ENCODE measurements at regions not wholly inside any gene's neighbourhood (a gene's known extent, or its start where the extent isn't known, plus 50 kb on each side); places are given as distances from the start of the nearest gene placed in this dataset.
"Not testable (repeated sequence)": the region's sequence is repeated elsewhere in the genome, so short reads cannot be mapped to it uniquely, and the experiment has no call there.

DNA sequence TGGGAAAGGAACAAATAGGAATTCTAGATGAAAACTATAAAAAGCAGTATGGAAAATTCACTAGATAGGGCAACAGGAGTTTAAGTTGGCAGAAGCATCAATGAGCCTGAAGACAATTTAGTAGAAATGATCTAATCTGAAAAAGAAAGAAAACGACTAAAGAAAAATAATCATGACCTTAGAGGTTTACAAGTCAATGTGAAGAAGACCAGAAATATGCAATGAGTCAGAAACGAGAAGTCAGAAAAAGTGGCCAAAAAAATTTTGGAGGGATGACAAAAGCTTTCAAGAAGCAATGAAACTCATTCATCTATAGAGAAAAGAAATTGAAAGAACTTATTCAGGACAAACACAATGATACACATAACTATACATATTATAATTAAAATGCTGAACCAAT lies 1244.0 kb downstream of the RPIA start:
- not testable (repeated sequence) for H3K4me1 Mint-ChIP-seq, H3K27me3 Mint-ChIP-seq, H3K36me3 Mint-ChIP-seq, H3K27ac Mint-ChIP-seq, DNase-seq, H3K9me3 Mint-ChIP-seq, H3K4me3 Mint-ChIP-seq

DNA sequence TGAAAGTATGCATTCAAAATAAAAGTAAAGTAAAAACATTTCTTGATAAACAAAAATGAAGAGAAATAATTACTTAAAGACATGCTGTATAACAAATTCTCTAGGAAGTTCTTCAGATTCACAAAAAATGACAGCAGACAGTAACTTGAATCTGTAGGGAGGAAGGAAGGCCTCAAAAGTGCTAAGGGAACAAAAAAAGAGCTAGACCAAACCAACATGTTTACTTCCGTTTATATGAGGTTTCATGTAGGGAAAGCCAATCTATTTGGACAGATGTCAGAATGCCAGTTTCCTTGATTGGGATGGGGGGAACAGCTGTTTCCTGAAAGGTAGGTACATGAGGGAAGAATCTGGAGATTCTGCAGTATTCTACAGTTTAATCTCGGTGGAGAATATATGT lies 1244.5 kb downstream of the RPIA start:
- DNase-seq, H3K27ac Mint-ChIP-seq, H3K9me3 Mint-ChIP-seq, H3K27me3 Mint-ChIP-seq, H3K4me3 Mint-ChIP-seq, H3K4me1 Mint-ChIP-seq, H3K36me3 Mint-ChIP-seq: not testable (repeated sequence)

DNA sequence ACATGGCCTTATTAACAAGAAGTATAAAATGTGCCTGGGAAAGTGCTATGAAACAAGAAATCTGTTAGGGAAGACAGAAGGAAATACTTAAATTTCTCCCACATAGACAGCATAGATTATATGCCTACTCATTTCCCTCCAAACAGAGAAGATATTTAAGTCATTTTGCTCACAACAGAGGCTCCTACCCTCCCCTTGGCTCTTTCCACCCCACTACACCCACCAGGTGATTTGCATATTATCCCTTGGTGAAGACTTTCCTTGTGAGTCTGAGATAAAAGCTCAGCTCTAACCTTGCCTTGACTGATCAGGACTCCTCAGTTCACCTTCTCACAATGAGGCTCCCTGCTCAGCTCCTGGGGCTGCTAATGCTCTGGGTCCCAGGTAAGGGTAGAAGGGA lies 1245.1 kb downstream of the RPIA start:
- H3K9me3 Mint-ChIP-seq, DNase-seq, H3K27me3 Mint-ChIP-seq, H3K4me3 Mint-ChIP-seq, H3K4me1 Mint-ChIP-seq, H3K36me3 Mint-ChIP-seq, H3K27ac Mint-ChIP-seq: not testable (repeated sequence)

DNA sequence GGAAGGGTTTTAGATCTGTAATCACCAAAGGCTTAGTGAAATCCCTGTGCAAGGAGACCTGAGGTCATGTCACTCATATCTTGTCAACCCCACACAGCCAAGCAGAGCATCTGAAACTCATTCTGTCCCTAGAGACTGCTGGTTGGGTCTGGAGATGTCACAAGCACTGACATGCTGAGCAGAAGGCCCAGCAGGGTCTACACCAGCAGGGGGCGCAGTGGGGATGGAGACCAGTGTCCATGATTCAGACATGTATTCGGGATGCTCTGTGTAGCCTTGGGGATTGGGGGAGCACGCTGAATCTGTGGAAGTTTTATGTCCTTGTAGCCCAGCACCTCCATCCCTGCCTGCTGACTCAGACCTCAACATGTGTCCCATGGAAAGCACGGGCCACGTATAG lies 1247.3 kb downstream of the RPIA start:
- H3K27me3 Mint-ChIP-seq, H3K36me3 Mint-ChIP-seq, H3K9me3 Mint-ChIP-seq, H3K4me1 Mint-ChIP-seq, H3K27ac Mint-ChIP-seq, DNase-seq, H3K4me3 Mint-ChIP-seq: not testable (repeated sequence)

DNA sequence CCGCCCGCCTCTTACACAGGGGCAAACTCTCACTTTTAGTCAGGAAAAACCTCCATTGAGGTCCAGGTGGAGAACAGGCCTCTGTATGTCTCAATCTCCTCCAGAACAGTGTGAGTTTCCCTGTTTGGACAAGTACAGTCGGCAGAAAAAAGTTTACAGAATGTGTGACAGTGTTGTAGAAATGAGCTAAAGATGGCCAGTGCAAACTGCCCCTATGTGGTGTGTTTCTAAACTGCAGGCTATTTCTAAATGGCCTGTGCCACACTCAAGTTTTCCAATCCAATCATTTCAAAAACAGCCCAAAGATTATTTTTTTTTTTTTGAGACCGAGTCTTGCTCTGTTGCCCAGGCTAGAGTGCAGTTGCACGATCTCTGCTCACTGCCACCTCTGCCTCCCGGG lies 1252.8 kb downstream of the RPIA start:
- not testable (repeated sequence) for H3K27me3 Mint-ChIP-seq, H3K9me3 Mint-ChIP-seq

DNA sequence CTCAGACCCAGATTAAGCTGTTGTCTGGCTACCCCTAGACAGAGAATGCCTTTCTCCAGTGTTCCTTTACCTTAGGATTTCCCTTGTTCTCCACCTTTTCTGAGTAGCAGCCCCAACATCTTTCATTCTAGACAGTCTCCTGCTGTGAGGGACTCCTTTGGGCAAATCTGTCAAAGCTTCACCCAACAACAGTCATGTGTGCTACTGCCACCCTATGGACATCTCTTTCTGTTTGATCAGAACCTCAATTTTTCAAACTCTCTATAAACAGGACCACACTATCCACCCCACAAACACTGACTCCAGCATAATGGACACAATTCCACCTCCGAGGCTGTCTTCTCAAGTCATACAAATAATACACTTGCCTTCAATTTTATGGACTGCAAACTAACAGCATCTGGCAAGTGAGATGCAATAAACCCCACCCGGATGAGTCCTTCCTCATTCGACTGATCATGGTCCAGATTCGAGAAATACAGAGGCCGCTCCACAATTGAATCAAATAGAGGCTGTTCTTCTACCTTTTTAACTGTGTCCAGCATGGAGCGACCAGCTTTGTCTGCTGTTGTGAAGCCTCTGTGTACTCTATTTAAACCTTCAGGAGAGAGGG lies 1253.6 kb downstream of the RPIA start:
- not testable (repeated sequence) for H3K27ac Mint-ChIP-seq, H3K4me3 Mint-ChIP-seq, DNase-seq, H3K36me3 Mint-ChIP-seq, H3K9me3 Mint-ChIP-seq, H3K4me1 Mint-ChIP-seq, H3K27me3 Mint-ChIP-seq

More for the DNA sequence above, 1252.8 kb downstream of the RPIA start:
- not testable (repeated sequence) for DNase-seq, H3K27ac Mint-ChIP-seq, H3K4me1 Mint-ChIP-seq, H3K36me3 Mint-ChIP-seq, H3K4me3 Mint-ChIP-seq

DNA sequence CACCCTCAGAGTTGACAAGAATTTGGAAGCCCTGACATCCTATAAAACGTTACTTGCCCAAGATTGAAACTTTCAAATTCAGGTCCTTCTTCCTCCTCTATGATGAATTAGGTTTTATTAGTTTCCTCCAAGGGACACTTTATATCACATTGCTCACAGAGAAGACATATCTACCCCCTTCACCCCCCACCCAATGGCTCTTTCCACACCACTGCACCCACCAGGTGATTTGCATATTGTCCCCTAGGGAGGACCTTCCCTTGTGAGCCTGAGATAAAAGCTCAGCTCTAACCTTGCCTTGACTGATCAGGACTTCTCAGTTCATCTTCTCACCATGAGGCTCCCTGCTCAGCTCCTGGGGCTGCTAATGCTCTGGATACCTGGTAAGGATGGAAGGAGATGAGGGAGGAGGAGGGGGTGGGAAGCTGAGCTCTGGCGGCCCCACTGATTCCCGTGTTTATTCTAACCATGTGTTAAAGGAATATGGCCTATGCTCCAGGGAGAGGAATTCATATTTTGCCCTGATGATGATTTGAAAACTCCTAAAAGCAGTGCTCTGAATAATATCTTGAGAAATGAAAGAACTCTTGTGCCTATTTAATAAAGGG lies 1255.8 kb downstream of the RPIA start:
- not testable (repeated sequence) for H3K4me1 Mint-ChIP-seq, H3K27me3 Mint-ChIP-seq, H3K4me3 Mint-ChIP-seq, H3K27ac Mint-ChIP-seq, H3K36me3 Mint-ChIP-seq, DNase-seq, H3K9me3 Mint-ChIP-seq

DNA sequence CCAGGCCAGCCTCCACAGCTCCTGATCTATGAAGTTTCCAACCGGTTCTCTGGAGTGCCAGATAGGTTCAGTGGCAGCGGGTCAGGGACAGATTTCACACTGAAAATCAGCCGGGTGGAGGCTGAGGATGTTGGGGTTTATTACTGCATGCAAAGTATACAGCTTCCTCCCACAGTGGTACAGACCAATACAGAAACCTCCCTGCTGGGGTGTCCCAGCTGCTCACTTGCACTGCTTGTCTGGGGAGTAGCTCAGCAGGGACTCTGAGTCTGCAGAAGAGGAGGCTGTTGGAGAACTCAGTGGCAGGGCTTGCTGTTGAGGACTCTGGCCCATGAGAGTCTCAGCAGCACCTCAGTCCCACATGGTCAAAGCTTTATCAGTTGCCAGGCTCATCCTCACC lies 1256.6 kb downstream of the RPIA start:
- H3K27ac Mint-ChIP-seq, H3K4me3 Mint-ChIP-seq, H3K4me1 Mint-ChIP-seq, H3K27me3 Mint-ChIP-seq, H3K36me3 Mint-ChIP-seq, DNase-seq, H3K9me3 Mint-ChIP-seq: not testable (repeated sequence)

DNA sequence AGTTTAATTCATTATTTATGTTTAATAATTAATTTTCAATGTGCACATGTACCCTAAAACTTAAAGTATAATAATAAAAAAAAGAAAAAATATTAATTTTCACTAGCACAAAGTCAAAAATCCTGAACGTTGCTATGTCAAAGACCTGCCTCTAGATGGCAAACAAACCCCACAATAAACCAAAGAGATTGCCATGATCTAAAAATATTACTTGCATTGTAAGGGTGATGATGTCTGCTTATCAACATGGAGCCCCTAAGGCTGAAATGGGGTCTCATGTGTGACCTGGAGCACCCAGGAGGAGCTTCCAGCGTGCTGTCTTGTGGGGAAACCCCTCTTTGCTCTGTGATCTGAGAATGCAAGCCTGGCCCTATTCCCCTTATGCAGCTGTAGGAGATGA lies 1259.3 kb downstream of the RPIA start:
- not testable (repeated sequence) for H3K27ac Mint-ChIP-seq, H3K9me3 Mint-ChIP-seq, H3K4me3 Mint-ChIP-seq, H3K4me1 Mint-ChIP-seq, H3K36me3 Mint-ChIP-seq, H3K27me3 Mint-ChIP-seq, DNase-seq

DNA sequence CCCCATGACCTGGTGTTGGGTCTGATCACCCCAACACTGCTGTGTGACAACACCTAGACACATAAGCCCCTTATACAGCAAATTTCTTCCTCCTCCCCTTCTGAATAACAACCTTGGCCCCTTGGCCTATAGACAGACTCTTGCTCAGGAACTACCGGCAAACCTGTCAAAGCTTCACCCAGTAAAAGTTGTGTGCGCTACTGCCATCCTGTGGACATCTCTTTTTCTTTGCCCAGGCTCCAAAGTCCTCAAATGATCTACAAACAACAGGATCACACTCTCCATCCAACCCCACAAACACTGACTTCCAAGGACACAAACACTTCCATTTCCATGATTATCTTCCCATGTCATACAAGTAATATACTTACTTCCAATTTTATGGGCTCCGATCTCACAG lies 1265.8 kb downstream of the RPIA start:
- not testable (repeated sequence) for DNase-seq

DNA sequence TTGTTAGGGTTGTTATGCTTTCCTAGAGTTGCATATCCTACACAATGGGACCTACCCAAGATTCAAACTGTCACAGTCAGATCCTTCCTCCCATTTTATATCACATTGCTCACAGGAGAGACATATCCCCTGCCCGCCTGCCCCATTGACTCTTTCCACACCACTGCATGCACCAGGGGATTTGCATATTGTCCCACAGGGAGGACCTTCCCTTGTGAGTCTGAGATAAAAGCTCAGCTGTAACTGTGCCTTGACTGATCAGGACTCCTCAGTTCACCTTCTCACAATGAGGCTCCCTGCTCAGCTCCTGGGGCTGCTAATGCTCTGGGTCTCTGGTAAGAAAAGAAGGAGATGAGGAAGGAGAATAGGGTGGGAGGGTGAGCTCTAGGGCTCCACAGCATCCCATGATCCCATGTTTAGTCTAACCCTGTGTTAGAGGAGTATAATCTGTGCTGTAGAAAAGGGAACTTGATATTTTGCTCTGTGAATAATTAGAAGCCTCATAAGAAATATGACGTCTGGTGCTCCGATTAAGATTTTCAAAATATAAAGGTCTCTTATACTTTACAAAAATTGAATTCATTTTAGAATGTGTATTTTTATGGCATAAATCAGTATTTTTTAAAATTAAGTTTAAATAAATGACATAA lies 1268.4 kb downstream of the RPIA start:
- not testable (repeated sequence) for H3K27me3 Mint-ChIP-seq, H3K27ac Mint-ChIP-seq, H3K9me3 Mint-ChIP-seq, H3K4me3 Mint-ChIP-seq, H3K36me3 Mint-ChIP-seq, DNase-seq, H3K4me1 Mint-ChIP-seq

More for the DNA sequence above, 1265.8 kb downstream of the RPIA start:
- H3K4me1 Mint-ChIP-seq, H3K36me3 Mint-ChIP-seq, H3K9me3 Mint-ChIP-seq, H3K27ac Mint-ChIP-seq, H3K4me3 Mint-ChIP-seq, H3K27me3 Mint-ChIP-seq: not testable (repeated sequence)

DNA sequence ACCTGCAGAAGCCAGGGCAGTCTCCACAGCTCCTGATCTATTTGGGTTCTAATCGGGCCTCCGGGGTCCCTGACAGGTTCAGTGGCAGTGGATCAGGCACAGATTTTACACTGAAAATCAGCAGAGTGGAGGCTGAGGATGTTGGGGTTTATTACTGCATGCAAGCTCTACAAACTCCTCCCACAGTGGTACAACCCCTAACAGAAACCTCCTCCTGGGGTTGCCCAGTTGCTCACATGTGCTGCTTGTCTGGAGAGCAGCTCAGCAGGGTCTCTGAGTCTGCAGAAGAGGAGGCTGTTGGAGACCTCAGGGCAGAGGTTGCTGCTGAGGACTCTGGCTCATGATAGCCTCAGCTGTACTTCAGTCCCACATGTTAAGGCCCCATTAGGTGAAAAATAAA lies 1269.1 kb downstream of the RPIA start:
- DNase-seq, H3K27ac Mint-ChIP-seq, H3K4me3 Mint-ChIP-seq, H3K9me3 Mint-ChIP-seq, H3K4me1 Mint-ChIP-seq, H3K27me3 Mint-ChIP-seq, H3K36me3 Mint-ChIP-seq: not testable (repeated sequence)

DNA sequence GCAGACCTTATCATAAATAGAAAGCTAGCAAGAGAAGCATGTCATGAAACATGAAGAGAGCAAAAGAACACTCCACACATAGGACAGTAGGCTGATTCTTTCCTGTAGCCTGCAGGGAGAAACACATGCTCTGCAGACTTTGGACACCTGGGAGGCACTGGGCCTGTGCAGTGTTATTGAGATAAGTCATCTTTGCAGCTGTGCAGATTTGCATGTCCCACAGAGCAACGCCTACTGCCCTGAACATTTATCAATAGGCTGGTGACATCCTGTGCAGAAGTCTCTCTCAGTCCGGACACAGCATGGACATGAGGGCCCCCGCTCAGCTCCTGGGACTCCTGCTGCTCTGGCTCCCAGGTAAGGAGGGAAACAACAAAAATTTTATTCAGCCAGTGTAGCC lies 1277.1 kb downstream of the RPIA start:
- not testable (repeated sequence) for H3K27me3 Mint-ChIP-seq

DNA sequence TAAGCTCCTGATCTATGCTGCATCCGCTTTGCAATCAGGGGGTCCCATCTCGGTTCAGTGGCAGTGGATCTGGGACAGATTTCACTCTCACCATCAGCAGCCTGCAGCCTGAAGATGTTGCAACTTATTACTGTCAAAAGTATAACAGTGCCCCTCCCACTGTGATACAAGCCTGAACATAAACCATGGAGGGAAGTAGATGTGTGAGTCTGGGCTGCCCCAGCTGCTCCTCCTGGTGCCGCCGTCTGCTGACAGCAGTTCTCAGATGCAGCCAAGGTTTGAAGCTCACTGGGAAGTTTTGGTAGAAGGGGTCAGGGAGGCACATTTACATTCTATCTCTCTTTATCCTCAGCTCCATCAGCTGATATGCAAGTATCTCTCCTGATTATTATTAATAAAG lies 1277.7 kb downstream of the RPIA start:
- not testable (repeated sequence) for DNase-seq, H3K27me3 Mint-ChIP-seq, H3K9me3 Mint-ChIP-seq, H3K36me3 Mint-ChIP-seq, H3K27ac Mint-ChIP-seq, H3K4me1 Mint-ChIP-seq, H3K4me3 Mint-ChIP-seq

More for the DNA sequence above, 1277.1 kb downstream of the RPIA start:
- H3K4me1 Mint-ChIP-seq, H3K36me3 Mint-ChIP-seq, DNase-seq, H3K9me3 Mint-ChIP-seq, H3K27ac Mint-ChIP-seq, H3K4me3 Mint-ChIP-seq: not testable (repeated sequence)

DNA sequence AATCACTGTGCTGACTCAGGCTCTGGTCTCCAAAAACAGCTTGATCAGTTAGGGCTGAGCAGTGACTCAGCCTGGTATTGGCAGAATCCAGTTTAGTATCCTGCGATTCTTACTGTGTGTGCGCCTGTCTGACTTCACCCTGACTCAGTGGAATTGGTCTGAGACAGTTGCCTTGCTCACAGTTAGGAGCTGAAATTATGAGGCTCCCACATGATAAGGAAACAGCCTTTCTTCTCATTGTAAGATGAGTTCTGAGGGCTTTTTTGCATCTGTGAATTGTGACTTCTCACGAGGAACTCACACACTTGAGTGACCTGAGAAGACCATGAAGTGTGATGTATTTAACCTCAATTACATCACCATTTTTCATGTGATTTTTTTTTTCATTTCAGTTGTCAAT lies 1282.4 kb downstream of the RPIA start:
- not testable (repeated sequence) for DNase-seq, H3K27ac Mint-ChIP-seq, H3K4me3 Mint-ChIP-seq, H3K36me3 Mint-ChIP-seq, H3K27me3 Mint-ChIP-seq, H3K9me3 Mint-ChIP-seq, H3K4me1 Mint-ChIP-seq

DNA sequence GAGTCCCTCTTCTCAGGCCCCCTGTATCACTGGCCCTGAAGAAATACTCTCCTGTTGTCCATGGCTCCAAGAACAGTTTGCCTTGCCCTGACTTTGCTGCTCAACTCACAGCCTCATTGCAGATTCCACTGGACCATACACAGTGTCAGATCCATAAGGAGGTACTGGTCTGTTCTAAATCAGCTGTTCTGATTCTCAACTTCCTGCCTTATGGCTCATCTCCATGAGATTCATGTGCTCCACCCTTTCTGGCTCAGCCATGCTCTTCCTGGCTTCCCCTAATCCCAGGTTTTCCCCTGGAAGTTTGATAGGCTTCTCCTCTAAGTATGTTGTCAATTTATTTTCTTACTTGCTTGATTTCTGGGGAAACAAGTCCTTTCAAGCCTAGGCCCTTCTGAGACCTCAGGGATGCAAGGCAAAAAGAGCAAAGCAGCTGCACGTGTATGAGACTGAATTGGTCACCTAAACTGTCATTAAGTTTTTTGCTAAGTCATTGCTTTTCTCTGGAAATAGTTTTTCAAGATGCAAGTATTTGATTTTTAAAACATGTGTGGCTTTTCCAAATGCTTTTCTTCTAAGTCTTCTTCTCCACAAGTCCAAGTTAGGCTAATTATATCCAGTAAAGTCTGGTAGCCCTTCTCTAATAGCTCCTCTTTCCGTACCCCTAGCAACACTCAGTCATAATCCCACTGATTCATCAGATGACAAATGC lies 1288.5 kb downstream of the RPIA start:
- not testable (repeated sequence) for H3K4me1 Mint-ChIP-seq, H3K36me3 Mint-ChIP-seq, H3K27me3 Mint-ChIP-seq, H3K4me3 Mint-ChIP-seq, DNase-seq, H3K27ac Mint-ChIP-seq, H3K9me3 Mint-ChIP-seq
